WTC11 (cell line): ENCODE measurements at regions not wholly inside any gene's neighbourhood (a gene's known extent, or its start where the extent isn't known, plus 50 kb on each side); places are given as distances from the start of the nearest gene placed in this dataset.
"Not testable (repeated sequence)": the region's sequence is repeated elsewhere in the genome, so short reads cannot be mapped to it uniquely, and the experiment has no call there.

Experiments
- ATAC-seq: fragments of 200-7000 bp; cut with Tn5 transposase; 2 replicates; pipeline ENCODE4 v1.10.0; 2021; ENCODE audit warnings: mild to moderate bottlenecking, moderate library complexity
- CTCF ChIA-PET: fragments of 300-600 bp; sonication (Branson Sonifier 250); formaldehyde crosslinking; loops from one replicate; lab custom pipeline; 2021; ENCODE audit warnings: antibody characterized with exemption; lab: Charles Lee
- POLR2A ChIA-PET: fragments of 350-600 bp; sonication (Branson Sonifier 250); formaldehyde crosslinking; loops from one replicate; lab custom pipeline; 2021; ENCODE audit warnings: antibody characterized with exemption; lab: Charles Lee
- DNase-seq: peaks from one replicate; pipeline ENCODE4 v3.0.0; 2021; ENCODE audit warnings: low spot score
- H3K27ac Mint-ChIP-seq: 2 replicates; pipeline ENCODE4 v1.8.0; 2021; ENCODE audit warnings: mixed read lengths
- H3K27me3 Mint-ChIP-seq: 2 replicates; pipeline ENCODE4 v1.8.0; 2021; ENCODE audit warnings: low read depth, mild to moderate bottlenecking, moderate library complexity, mixed read lengths
- H3K36me3 Mint-ChIP-seq: 2 replicates; pipeline ENCODE4 v1.8.0; 2021; ENCODE audit warnings: mixed read lengths
- H3K4me1 Mint-ChIP-seq: 2 replicates; pipeline ENCODE4 v1.8.0; 2022; ENCODE audit warnings: mixed read lengths
- H3K4me3 Mint-ChIP-seq: 2 replicates; pipeline ENCODE4 v1.8.0; 2021; ENCODE audit warnings: mild to moderate bottlenecking, moderate library complexity, mixed read lengths
- H3K9me3 Mint-ChIP-seq: 2 replicates; pipeline ENCODE4 v1.8.0; 2021; ENCODE audit warnings: mixed read lengths
- ELF4 ChIP-seq: sonication (generic); formaldehyde crosslinking; IDR thresholded peaks from 2 replicates; pipeline ENCODE4 v1.8.1; 2022; ENCODE audit warnings: low read depth, mild to moderate bottlenecking, moderate library complexity, missing genetic modification reagents
- EMX1 ChIP-seq: fragments of 250-450 bp; sonication (Bioruptor Pico); IDR thresholded peaks from 2 replicates; pipeline ENCODE4 v1.8.0; 2021; ENCODE audit warnings: mild to moderate bottlenecking
- FOXP4 ChIP-seq: sonication (generic); formaldehyde crosslinking; IDR thresholded peaks from 2 replicates; pipeline ENCODE4 v1.8.0; 2022; ENCODE audit warnings: mild to moderate bottlenecking, missing genetic modification reagents
- GABPB1 ChIP-seq: sonication (generic); formaldehyde crosslinking; IDR thresholded peaks from 2 replicates; pipeline ENCODE4 v1.8.1; 2023; ENCODE audit warnings: mild to moderate bottlenecking, missing genetic modification reagents
- JAZF1 ChIP-seq: fragments of 250-450 bp; sonication (Bioruptor Pico); IDR thresholded peaks from 2 replicates; pipeline ENCODE4 v1.9.0; 2021; ENCODE audit warnings: moderate library complexity, mild to moderate bottlenecking, inconsistent platforms
- MXD4 ChIP-seq: fragments of 250-450 bp; sonication (Bioruptor Pico); IDR thresholded peaks from 2 replicates; pipeline ENCODE4 v1.8.0; 2021; ENCODE audit warnings: mild to moderate bottlenecking, moderate library complexity, borderline replicate concordance
- NR2C2 ChIP-seq: sonication (generic); formaldehyde crosslinking; IDR thresholded peaks from 2 replicates; pipeline ENCODE4 v1.8.0; 2022; ENCODE audit warnings: mild to moderate bottlenecking, missing genetic modification reagents
- ZNF416 ChIP-seq: fragments of 250-450 bp; sonication (Bioruptor Pico); IDR thresholded peaks from 2 replicates; pipeline ENCODE4 v1.9.0; 2021; ENCODE audit warnings: mild to moderate bottlenecking, inconsistent platforms
- ZNF423 ChIP-seq: fragments of 250-450 bp; sonication (Bioruptor Pico); IDR thresholded peaks from 2 replicates; pipeline ENCODE4 v2.1.2; 2022; ENCODE audit warnings: mild to moderate bottlenecking, moderate library complexity
- TF ChIP-seq, protein P1 (sequence below): sonication (generic); formaldehyde crosslinking; IDR thresholded peaks from 2 replicates; pipeline ENCODE4 v1.8.1; 2022; ENCODE audit warnings: low read depth, missing genetic modification reagents, borderline replicate concordance
- TF ChIP-seq, protein P2 (sequence below): fragments of 250-450 bp; sonication (Bioruptor Pico); IDR thresholded peaks from 2 replicates; pipeline ENCODE4 v1.9.0; 2021; ENCODE audit warnings: mild to moderate bottlenecking
- TF ChIP-seq, protein P3 (sequence below): sonication (generic); formaldehyde crosslinking; IDR thresholded peaks from 2 replicates; pipeline ENCODE4 v1.8.1; 2023; ENCODE audit warnings: mild to moderate bottlenecking, missing genetic modification reagents
- TF ChIP-seq, protein P4 (sequence below): sonication (generic); formaldehyde crosslinking; conservative IDR thresholded peaks from 2 replicates; pipeline ENCODE4 v1.8.1; 2022; ENCODE audit warnings: mild to moderate bottlenecking, missing genetic modification reagents
- TF ChIP-seq, protein P5 (sequence below): sonication (generic); formaldehyde crosslinking; IDR thresholded peaks from 2 replicates; pipeline ENCODE4 v1.8.1; 2023; ENCODE audit warnings: mild to moderate bottlenecking, missing genetic modification reagents, moderate library complexity

DNA sequence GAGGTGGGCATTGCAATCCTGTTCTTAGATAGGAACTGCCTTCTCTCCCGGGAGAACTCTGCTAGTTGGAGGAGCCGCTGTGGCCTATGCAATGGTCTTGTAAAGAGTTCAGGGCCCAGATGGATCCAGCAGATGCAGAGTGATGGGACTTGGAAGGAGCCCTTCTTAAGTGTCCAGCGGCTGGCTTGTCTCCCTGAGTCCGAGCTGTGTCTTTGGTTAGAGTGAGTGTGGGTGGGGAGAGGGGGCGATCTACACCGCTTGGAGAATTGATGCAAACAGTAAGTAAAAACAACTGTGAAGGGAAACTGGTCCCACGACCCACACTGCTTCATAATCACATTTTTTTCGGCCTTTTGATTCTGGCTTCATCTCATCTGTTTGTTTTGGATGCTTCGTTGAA, 89.8 kb upstream of the CYRIA start:
- TF ChIP-seq NR2C2 (CRISPR knock-in tag) = no peak
- TF ChIP-seq JAZF1 (CRISPR knock-in tag) = no peak
- TF ChIP-seq, protein P1, sequence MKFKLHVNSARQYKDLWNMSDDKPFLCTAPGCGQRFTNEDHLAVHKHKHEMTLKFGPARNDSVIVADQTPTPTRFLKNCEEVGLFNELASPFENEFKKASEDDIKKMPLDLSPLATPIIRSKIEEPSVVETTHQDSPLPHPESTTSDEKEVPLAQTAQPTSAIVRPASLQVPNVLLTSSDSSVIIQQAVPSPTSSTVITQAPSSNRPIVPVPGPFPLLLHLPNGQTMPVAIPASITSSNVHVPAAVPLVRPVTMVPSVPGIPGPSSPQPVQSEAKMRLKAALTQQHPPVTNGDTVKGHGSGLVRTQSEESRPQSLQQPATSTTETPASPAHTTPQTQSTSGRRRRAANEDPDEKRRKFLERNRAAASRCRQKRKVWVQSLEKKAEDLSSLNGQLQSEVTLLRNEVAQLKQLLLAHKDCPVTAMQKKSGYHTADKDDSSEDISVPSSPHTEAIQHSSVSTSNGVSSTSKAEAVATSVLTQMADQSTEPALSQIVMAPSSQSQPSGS (CRISPR knock-in tag) = no peak
- TF ChIP-seq MXD4 (CRISPR knock-in tag) = no peak
- TF ChIP-seq, protein P2, sequence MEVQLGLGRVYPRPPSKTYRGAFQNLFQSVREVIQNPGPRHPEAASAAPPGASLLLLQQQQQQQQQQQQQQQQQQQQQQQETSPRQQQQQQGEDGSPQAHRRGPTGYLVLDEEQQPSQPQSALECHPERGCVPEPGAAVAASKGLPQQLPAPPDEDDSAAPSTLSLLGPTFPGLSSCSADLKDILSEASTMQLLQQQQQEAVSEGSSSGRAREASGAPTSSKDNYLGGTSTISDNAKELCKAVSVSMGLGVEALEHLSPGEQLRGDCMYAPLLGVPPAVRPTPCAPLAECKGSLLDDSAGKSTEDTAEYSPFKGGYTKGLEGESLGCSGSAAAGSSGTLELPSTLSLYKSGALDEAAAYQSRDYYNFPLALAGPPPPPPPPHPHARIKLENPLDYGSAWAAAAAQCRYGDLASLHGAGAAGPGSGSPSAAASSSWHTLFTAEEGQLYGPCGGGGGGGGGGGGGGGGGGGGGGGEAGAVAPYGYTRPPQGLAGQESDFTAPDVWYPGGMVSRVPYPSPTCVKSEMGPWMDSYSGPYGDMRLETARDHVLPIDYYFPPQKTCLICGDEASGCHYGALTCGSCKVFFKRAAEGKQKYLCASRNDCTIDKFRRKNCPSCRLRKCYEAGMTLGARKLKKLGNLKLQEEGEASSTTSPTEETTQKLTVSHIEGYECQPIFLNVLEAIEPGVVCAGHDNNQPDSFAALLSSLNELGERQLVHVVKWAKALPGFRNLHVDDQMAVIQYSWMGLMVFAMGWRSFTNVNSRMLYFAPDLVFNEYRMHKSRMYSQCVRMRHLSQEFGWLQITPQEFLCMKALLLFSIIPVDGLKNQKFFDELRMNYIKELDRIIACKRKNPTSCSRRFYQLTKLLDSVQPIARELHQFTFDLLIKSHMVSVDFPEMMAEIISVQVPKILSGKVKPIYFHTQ (CRISPR knock-in tag) = no peak
- no peak for TF ChIP-seq GABPB1 (CRISPR knock-in tag)
- TF ChIP-seq ELF4 = no peak
- no peak for TF ChIP-seq EMX1 (CRISPR knock-in tag)
- TF ChIP-seq, protein P3, sequence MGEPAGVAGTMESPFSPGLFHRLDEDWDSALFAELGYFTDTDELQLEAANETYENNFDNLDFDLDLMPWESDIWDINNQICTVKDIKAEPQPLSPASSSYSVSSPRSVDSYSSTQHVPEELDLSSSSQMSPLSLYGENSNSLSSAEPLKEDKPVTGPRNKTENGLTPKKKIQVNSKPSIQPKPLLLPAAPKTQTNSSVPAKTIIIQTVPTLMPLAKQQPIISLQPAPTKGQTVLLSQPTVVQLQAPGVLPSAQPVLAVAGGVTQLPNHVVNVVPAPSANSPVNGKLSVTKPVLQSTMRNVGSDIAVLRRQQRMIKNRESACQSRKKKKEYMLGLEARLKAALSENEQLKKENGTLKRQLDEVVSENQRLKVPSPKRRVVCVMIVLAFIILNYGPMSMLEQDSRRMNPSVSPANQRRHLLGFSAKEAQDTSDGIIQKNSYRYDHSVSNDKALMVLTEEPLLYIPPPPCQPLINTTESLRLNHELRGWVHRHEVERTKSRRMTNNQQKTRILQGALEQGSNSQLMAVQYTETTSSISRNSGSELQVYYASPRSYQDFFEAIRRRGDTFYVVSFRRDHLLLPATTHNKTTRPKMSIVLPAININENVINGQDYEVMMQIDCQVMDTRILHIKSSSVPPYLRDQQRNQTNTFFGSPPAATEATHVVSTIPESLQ (CRISPR knock-in tag) = no peak
- TF ChIP-seq ZNF423 = no peak
- TF ChIP-seq, protein P4, sequence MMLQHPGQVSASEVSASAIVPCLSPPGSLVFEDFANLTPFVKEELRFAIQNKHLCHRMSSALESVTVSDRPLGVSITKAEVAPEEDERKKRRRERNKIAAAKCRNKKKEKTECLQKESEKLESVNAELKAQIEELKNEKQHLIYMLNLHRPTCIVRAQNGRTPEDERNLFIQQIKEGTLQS (CRISPR knock-in tag) = no peak
- TF ChIP-seq, protein P5, sequence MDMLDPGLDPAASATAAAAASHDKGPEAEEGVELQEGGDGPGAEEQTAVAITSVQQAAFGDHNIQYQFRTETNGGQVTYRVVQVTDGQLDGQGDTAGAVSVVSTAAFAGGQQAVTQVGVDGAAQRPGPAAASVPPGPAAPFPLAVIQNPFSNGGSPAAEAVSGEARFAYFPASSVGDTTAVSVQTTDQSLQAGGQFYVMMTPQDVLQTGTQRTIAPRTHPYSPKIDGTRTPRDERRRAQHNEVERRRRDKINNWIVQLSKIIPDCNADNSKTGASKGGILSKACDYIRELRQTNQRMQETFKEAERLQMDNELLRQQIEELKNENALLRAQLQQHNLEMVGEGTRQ (CRISPR knock-in tag) = no peak
- TF ChIP-seq FOXP4 = no peak
- TF ChIP-seq ZNF416 (CRISPR knock-in tag) = no peak
- TF ChIP-seq, all 79 proteins: peak for 0
- no peaks in the 10 kb centered on the region for H3K36me3 Mint-ChIP-seq
- ATAC-seq = no peak
- CTCF ChIA-PET = interaction anchor here (0.8 to 4.0 kb wide), 5 partner anchors 55 to 230 kb away, joined by 3 to 118 read pairs (median 5); no protein-coding TSS in a partner anchor
- peaks cover 2% of the 10 kb centered on the region for H3K4me1 Mint-ChIP-seq
- no peak for DNase-seq
- no peak overlapping the region for H3K27ac Mint-ChIP-seq
- POLR2A ChIA-PET = no interaction called here
- no peak overlapping the region for H3K4me3 Mint-ChIP-seq
- H3K27me3 Mint-ChIP-seq = no peaks in the 10 kb centered on the region
- H3K9me3 Mint-ChIP-seq = no peaks in the 10 kb centered on the region

DNA sequence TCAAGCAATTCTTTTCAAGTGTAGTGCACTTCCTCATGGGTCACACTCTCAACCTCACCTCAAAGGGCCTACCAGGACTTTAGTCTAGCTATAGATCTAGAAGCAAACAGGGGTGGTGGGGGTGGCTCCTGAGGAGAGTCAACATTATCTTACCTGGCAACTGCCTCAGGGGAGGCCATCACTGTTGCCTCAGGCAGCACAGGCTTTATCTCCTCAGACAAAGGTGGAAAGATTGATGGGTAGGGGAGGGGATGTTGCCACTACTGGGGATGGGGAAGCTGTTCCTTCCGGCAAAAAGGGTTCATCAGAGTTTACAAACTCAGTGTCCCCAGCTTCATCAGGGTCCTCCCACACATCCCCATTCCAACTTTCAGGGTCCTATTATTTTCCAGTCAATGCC, 87.4 kb upstream of the CYRIA start:
- ATAC-seq, H3K4me3 Mint-ChIP-seq, H3K27me3 Mint-ChIP-seq, DNase-seq, H3K9me3 Mint-ChIP-seq, H3K4me1 Mint-ChIP-seq, POLR2A ChIA-PET, H3K36me3 Mint-ChIP-seq, H3K27ac Mint-ChIP-seq, CTCF ChIA-PET: not testable (repeated sequence)

DNA sequence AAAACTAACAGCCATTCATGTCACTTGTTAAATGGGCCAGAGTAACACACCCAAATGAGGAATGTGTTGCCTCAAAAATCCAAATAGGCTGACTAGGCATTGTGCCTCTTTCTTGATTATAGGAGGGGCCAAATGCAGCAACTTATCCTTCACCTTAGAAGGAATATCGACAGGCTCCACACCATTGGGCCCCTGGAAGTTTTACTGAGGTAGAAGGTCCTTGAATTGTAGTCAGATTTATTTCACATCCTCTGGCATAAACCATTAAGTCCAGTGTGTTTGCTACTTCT, 85.2 kb upstream of the CYRIA start:
- H3K9me3 Mint-ChIP-seq, H3K4me3 Mint-ChIP-seq, H3K27me3 Mint-ChIP-seq, H3K36me3 Mint-ChIP-seq, H3K4me1 Mint-ChIP-seq, ATAC-seq, CTCF ChIA-PET, H3K27ac Mint-ChIP-seq, POLR2A ChIA-PET, DNase-seq: not testable (repeated sequence)
